NCI-H1930 (cell line): ENCODE measurements at regions not wholly inside any gene's neighbourhood (a gene's known extent, or its start where the extent isn't known, plus 50 kb on each side); places are given as distances from the start of the nearest gene placed in this dataset.

ENCODE experiments used
- DNase-seq, 2 experiments: peaks; one replicate each; lab custom pipeline; 2025; lab: John Stamatoyannopoulos, UW

GRCh38 chr15:29952225-29952624 is 130.0 kb upstream of the TJP1 start:
- DNase-seq = no peak

DNA sequence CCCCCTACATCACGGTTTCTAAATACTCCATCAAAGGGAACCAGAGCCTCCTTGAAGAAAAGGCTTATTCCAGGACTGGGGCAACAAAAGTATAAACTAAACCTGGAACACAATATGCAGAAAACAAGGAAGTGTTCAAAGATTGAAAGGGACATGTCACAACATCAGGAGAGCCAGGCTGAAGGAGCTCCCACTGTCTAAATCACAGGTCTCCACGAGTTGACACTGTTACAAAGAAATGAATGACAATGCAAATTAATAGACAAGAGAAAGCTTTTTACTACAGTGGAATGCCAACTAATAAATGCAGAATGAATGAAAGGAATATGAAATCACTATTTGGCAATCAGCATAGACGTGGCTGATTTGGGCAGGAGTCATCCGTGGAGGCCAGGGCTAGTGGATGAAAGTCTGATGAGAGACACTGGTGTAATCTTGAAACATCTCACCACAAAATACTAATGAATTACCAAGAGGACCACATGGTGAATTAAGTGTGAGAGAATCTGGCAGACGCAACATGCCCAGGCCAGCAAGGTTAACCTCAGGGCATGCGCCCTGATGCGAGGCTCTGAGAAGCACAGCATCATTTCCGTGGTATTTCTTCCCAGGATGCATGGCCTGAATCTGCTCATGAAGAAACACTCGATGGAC is 123.8 kb upstream of the TJP1 start:
- no peak for DNase-seq

DNA sequence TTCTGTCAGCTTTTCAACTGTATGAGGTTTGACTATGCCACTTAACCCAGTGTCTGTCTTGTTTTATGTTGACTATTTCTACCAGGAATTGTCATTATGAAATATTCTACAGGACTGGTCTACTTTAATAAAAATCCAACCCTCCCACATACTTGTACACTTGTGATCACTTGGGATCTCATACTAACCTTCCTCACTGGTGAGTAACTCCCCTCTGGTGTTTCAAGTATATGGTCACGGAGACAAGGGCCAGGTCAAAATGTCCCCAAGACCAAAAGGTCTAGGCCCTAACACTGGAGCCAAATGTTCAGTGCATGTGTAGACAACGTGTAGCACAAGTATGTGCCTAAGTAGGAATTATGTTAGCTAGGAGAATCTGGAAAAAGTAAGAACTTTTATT is 122.7 kb upstream of the TJP1 start:
- DNase-seq = no peak

DNA sequence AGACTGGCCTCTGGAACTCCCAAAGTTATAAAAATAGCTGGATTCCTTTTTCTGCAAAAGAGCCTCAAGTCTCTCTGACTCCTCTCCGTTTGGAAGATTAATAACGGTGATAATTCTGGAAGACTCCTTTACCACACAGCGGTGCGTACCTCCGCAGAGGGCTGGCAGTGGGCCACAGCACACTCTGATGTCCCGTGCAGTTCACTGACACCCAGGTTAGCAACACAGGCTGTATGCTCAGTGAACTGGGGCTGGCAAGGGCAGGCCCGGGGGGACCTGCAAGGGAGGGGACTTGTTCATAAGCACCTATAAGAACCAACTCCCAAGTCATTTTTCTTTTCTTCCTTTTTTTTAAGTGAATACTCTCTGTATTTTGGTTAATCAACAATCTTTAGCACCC is 120.3 kb upstream of the TJP1 start:
- no peak for DNase-seq

- DNase-seq = no peak
Measured at GRCh38 chr15:29942143-29942542, 119.9 kb upstream of the TJP1 start.

- DNase-seq = no peak
Measured at GRCh38 chr15:29939404-29939803, 117.1 kb upstream of the TJP1 start.

- DNase-seq = no peak
Measured at GRCh38 chr15:29938361-29939335, 116.4 kb upstream of the TJP1 start.

DNA sequence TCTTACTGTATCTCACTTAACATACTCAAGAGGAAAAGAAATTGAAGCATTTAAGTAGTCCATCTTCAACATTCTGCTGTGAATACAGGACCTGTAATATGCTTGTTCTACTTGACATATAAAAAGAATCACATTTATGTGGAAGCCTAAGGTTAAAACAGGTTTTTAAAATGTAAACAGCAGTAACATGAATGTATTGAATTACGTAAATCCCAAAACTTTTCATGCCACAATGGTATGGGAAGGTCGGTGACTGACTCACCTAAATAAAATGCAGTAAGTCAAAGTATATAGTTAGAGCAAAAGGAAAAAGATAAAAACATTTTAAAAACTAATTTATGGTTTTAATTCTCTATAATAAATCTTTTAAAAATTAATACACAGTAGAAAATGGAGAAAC is 115.7 kb upstream of the TJP1 start:
- no peak for DNase-seq

DNA sequence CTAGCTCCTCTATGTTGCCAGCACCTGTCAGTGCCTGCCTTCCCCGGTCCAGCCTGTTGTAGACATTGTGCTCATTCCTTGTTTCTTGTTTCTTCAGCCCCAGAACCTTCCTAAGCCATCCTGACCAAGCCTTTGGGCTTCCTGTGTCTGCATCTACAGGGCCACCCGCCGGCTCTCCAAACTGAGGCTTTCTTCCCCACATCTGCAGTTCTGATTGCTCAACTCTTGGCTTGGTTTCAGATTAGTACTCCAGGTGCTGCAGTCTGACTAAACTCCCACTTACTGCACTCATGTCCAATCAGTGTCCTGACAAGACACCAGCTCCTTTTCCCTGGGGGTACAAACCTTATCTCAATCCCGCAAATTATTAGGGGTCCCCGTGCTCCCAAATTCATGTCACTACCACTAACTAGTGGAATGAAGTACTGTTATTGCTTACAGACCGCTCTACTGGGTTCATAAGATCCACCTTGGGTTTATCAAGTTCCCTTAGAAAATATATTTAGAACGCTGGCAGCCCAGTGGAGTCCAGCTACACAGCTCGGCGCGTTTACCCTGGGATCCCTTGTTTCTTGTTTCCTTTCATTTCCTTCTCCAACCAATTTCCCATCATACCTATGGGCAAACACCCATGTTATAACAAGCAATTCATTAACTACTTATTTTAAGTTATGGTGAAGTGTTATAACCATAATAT is 114.2 kb upstream of the TJP1 start:
- DNase-seq = no peak

- no peak for DNase-seq
Measured at GRCh38 chr15:29935296-29936004, 113.2 kb upstream of the TJP1 start.

- DNase-seq = no peak
Measured at GRCh38 chr15:29934251-29934650, 112.0 kb upstream of the TJP1 start.

DNA sequence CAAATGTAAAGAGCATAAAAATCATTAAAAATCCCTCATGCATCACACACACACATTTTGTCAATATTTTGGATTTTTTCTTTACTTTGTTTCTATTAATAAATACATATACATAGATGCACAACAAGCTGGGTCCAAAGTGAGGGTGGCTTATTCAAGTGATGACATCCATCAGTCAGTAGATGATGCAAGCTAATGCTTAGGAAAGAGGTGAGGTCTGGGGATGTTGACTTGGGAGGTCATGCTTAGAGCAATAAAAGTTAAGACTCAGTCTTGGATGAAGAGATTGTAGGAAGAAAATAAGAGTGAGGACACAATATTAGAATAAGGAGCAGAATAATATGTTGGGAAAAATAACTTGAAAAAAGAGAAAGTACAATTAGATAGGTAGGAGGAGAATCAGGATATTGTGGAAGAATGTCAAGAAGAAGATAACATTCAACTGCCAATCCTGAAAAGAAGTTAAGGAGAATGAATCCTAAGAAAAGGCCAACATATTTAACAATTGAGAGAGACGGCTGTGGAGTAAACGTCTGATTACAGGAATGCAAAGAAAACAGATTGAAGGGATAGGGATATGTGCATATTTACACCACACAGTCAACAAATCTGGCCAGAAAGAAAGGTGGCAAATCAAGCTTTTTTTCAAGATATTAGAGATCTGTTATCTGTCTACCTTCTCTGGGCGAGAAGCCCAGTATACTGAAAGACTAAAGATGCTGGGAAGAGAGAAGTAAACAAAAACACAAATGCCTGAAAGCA is 111.0 kb upstream of the TJP1 start:
- no peak for DNase-seq

- no peak for DNase-seq
Measured at GRCh38 chr15:29926083-29926388, 103.8 kb upstream of the TJP1 start.

DNA sequence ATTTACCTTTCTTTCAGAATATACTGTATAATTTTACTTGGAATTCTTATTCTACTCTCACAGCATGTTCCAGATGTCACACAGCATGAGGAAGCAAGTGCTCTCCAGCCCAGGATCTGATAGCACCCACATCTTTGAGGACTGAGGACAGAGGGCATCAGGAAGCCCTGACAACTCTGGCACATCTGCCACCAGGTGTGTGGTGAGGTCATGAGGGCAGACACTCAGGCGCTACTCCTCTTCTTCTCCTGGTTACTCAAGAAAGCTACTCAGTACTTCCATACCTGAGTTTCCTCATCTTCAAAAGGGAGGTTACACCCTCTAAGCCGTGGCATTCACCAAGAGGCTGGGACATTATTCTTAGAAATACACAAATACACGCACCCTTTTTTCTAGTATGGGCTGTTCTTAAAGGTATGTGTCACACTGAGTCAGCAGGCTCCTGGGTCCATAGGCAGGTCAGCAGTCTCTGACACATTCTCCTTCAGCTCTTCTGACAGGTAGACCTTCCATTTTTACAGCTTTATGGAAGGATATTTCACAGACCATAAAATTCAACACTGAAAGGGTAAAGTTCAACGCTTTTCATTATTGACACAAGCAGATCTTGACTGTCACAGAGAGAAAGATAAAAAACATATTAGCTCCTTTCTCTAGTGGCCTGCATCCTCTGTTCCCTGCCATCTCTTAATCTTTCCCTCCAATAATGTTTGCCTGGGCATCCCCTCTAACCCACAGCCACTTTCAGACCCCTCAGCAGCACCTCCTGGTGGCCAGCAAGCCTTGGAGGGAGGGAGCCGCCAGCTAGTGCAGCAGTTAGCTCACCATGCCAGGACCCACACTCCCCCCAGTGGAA is 103.2 kb upstream of the TJP1 start:
- no peak for DNase-seq

DNA sequence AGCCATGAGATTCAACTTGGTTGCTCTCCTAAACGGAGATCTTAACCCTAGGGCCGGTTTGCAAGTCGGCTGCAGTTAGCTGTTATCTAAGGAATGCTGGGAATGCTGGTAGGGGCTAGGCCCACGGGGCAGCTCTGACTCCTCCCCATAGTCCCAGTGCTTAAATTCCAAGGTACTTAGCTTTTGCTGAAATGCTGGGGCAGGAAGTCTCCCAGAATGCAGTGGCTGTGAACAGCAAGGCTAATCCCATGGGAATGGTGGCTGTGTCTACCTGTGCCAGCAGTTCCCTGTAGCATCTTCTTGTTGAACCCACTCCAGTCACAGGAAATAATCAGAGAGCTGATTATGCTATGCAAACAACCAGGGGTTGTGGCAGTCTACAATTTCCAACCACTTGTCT is 102.5 kb upstream of the TJP1 start:
- no peak for DNase-seq

DNA sequence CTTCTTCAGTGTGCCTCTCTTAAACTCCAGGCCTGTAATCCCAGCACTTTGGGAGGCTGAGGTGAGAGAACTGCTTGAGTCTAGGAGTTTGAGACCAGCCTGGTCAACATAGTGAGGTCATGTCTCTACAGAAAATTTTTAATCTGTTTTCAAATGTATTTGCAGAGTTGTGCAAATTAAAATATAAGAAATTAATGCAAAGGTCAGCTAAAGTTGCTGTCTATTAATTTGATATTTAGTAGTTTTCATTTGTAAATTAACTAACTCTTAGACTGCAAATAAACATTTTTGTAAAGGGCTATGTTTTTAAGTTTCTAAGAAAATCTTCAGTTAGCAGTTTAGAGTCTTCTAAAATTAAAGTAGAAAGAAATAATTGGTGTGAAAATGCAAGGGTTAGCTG is 99.9 kb upstream of the TJP1 start:
- no peak for DNase-seq

- DNase-seq = no peak
Measured at GRCh38 chr15:29921130-29921601, 98.9 kb upstream of the TJP1 start.

DNA sequence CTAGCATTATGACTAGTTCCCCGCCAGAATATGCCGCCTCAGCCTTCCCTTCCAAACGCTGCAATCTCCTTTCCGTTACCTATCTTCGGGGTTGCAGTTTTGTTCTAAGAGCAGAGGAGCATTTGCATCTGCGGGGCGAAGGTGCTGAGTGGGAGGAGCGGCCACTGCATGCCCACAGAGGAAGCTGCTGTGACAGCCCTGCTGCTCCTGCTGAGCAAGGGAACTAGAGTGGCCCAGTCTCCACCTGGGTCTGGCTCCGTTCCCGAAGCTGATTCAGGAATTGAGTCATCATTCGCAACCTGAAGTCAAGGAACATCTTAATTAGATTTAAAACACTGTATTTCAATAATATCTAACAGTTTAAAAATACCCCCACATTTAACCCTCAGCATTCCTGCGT is 98.2 kb upstream of the TJP1 start:
- DNase-seq = no peak

GRCh38 chr15:29919380-29919881 is 97.2 kb upstream of the TJP1 start:
- DNase-seq = no peak
